GM23338 (cell line): ENCODE measurements at regions not wholly inside any gene's neighbourhood (a gene's known extent, or its start where the extent isn't known, plus 50 kb on each side); places are given as distances from the start of the nearest gene placed in this dataset.

Source experiments
- ATAC-seq: fragments of 200-7000 bp; cut with Tn5 transposase; 3 replicates; pipeline ENCODE4 v1.9.1; 2020
- DNase-seq: peaks from one replicate; pipeline ENCODE4 v3.0.0-alpha.2; 2015; ENCODE audit warnings: low spot score
- H2AFZ ChIP-seq: fragments of 200-600 bp; sonication (generic); 2 replicates; pipeline ENCODE4 v1.8.0; 2016; ENCODE audit warnings: antibody characterized with exemption, mild to moderate bottlenecking, moderate library complexity
- H3F3A ChIP-seq: fragments of 200-600 bp; sonication (generic); replicated peaks from 2 replicates; pipeline ENCODE4 v1.8.0; 2017; ENCODE audit warnings: antibody characterized with exemption, mixed run types, low read depth
- H3K27ac ChIP-seq: fragments of 200-600 bp; sonication (generic); 2 replicates; pipeline ENCODE4 v1.6.1; 2016; ENCODE audit warnings: low read depth
- H3K27me3 ChIP-seq: fragments of 200-600 bp; sonication (generic); 2 replicates; pipeline ENCODE4 v1.8.0; 2016; ENCODE audit warnings: mild to moderate bottlenecking, mixed run types, moderate library complexity; ENCODE audit not compliant: insufficient read depth
- H3K36me3 ChIP-seq: fragments of 200-600 bp; sonication (generic); 2 replicates; pipeline ENCODE4 v1.8.0; 2016; ENCODE audit warnings: mild to moderate bottlenecking; ENCODE audit not compliant: insufficient read depth
- H3K4me1 ChIP-seq: fragments of 200-600 bp; sonication (generic); 2 replicates; pipeline ENCODE4 v1.8.0; 2016; ENCODE audit warnings: mild to moderate bottlenecking, moderate library complexity; ENCODE audit not compliant: insufficient read depth
- H3K4me2 ChIP-seq: fragments of 200-600 bp; sonication (generic); 2 replicates; pipeline ENCODE4 v1.7.1; 2017; ENCODE audit warnings: mixed run types
- H3K4me3 ChIP-seq: fragments of 200-600 bp; sonication (generic); 2 replicates; pipeline ENCODE4 v1.6.1; 2016; ENCODE audit warnings: mixed run types
- H3K79me2 ChIP-seq: fragments of 200-600 bp; sonication (generic); replicated peaks from 2 replicates; pipeline ENCODE4 v1.8.0; 2017; ENCODE audit warnings: mild to moderate bottlenecking; ENCODE audit not compliant: insufficient read depth
- H3K9me2 ChIP-seq: fragments of 200-600 bp; sonication (generic); 2 replicates; pipeline ENCODE4 v1.8.0; 2017; ENCODE audit not compliant: insufficient read depth
- H4K20me1 ChIP-seq: fragments of 200-600 bp; sonication (generic); replicated peaks from 2 replicates; pipeline ENCODE4 v1.8.0; 2017; ENCODE audit warnings: mild to moderate bottlenecking; ENCODE audit not compliant: insufficient read depth
- H3K27ac Mint-ChIP-seq: 2 replicates; pipeline ENCODE4 v1.8.0; 2020; ENCODE audit warnings: inconsistent platforms, mild to moderate bottlenecking, moderate library complexity, mixed read lengths
- H3K27me3 Mint-ChIP-seq: 3 replicates; pipeline ENCODE4 v1.8.0; 2022; ENCODE audit warnings: low read depth, mild to moderate bottlenecking, moderate library complexity, mixed read lengths, inconsistent platforms; ENCODE audit not compliant: insufficient read depth, poor library complexity
- H3K36me3 Mint-ChIP-seq: 3 replicates; pipeline ENCODE4 v1.8.0; 2021; ENCODE audit warnings: low read depth, mild to moderate bottlenecking, inconsistent platforms, moderate library complexity, mixed read lengths
- H3K4me1 Mint-ChIP-seq: 3 replicates; pipeline ENCODE4 v1.8.0; 2020; ENCODE audit warnings: mild to moderate bottlenecking, inconsistent platforms, mixed read lengths
- H3K4me3 Mint-ChIP-seq: 3 replicates; pipeline ENCODE4 v1.8.0; 2021; ENCODE audit warnings: moderate library complexity, mild to moderate bottlenecking, inconsistent platforms, mixed read lengths
- H3K9me3 Mint-ChIP-seq: 3 replicates; pipeline ENCODE4 v1.8.0; 2020; ENCODE audit warnings: moderate library complexity, mild to moderate bottlenecking, inconsistent platforms, mixed read lengths
- CREB1 ChIP-seq: fragments of 250-450 bp; sonication (Bioruptor Pico); IDR thresholded peaks from 2 replicates; pipeline ENCODE4 v1.5.0; 2020; ENCODE audit warnings: low read depth, mild to moderate bottlenecking, moderate library complexity
- ETS1 ChIP-seq: IDR thresholded peaks from 2 replicates; pipeline ENCODE4 v1.6.1; 2016; ENCODE audit warnings: antibody characterized with exemption
- EZH2 ChIP-seq: fragments of 200-600 bp; sonication (generic); IDR thresholded peaks from one replicate; pipeline ENCODE4 v1.8.0; 2017; ENCODE audit warnings: antibody characterized with exemption, mild to moderate bottlenecking, low read depth; ENCODE audit not compliant: unreplicated experiment
- JUNB ChIP-seq: IDR thresholded peaks from one replicate; pipeline ENCODE4 v1.6.1; 2016; ENCODE audit warnings: antibody characterized with exemption; ENCODE audit not compliant: unreplicated experiment
- NANOG ChIP-seq: IDR thresholded peaks from 2 replicates; pipeline ENCODE4 v1.6.1; 2016; ENCODE audit warnings: antibody characterized with exemption, borderline replicate concordance
- REST ChIP-seq: IDR thresholded peaks from one replicate; pipeline ENCODE4 v1.6.1; 2018; ENCODE audit warnings: antibody characterized with exemption; ENCODE audit not compliant: unreplicated experiment
- STAT1 ChIP-seq: IDR thresholded peaks from one replicate; pipeline ENCODE4 v1.6.1; 2016; ENCODE audit warnings: antibody characterized with exemption; ENCODE audit not compliant: unreplicated experiment
- ZNF114 ChIP-seq: fragments of 250-450 bp; sonication (Bioruptor Pico); IDR thresholded peaks from 2 replicates; pipeline ENCODE4 v1.5.0; 2020; ENCODE audit warnings: mild to moderate bottlenecking, moderate library complexity
- ZNF331 ChIP-seq: fragments of 250-450 bp; sonication (Bioruptor Pico); IDR thresholded peaks from 2 replicates; pipeline ENCODE4 v1.5.0; 2020; ENCODE audit warnings: low read depth, mild to moderate bottlenecking, moderate library complexity
- ZNF462 ChIP-seq: fragments of 250-450 bp; sonication (Bioruptor Pico); IDR thresholded peaks from 2 replicates; pipeline ENCODE4 v1.5.0; 2020; ENCODE audit warnings: mild to moderate bottlenecking, moderate library complexity
- TF ChIP-seq, protein P1 (sequence below), 2 experiments: fragments of 200-600 bp in 1 of 2; sonication (generic) in 1 of 2; conservative IDR thresholded peaks; 2 replicates each; pipeline versions ENCODE4 v1.5.1 to v1.6.1; 2016 to 2017; ENCODE audit warnings: antibody characterized with exemption in 2 of 2, low read depth in 2 of 2, mild to moderate bottlenecking in 2 of 2, moderate library complexity in 1 of 2

GRCh38 chr7:53657586-53657985 lies 622.2 kb downstream of the POM121L12 start (continued):
- TF ChIP-seq ZNF462 = no peak

DNA sequence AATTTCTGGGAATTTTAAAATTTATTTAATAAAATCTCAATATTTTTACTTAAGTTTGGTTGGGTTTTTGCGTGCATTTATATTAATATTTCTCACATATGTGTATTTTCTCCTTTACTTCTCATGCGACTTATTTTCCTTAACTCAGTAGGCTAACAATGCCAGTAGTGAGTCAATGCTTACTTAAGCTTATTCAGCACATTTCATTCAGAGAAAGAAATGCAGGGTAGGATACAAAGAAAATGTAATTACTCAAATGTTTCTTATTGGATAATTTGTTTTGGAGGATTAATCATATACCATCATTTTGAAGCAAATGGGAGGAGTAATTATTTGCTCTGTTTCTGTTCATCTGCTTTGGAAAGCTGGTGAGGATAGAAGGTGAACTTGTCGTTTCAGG lies 623.5 kb downstream of the POM121L12 start:
- no peak for DNase-seq
- Histone ChIP-seq H2AFZ (no peak overlapping the region), H3K79me2 (no peaks in the 10 kb centered on the region), H3K9me2 (no peaks in the 10 kb centered on the region; the same call in 1 of the 2 replicates), H3K4me3 (no peak overlapping the region), H4K20me1 (no peaks in the 10 kb centered on the region), H3F3A (no peaks in the 10 kb centered on the region), H3K27me3 (no peaks in the 10 kb centered on the region), H3K4me1 (no peaks in the 10 kb centered on the region), H3K4me2 (no peak overlapping the region), H3K27ac (no peak overlapping the region), H3K36me3 (no peaks in the 10 kb centered on the region)
- ATAC-seq = no peak
- Mint-ChIP-seq H3K27me3 (peaks cover 2% of the 10 kb centered on the region), H3K4me3 (no peak overlapping the region), H3K4me1 (no peaks in the 10 kb centered on the region; the same call in 2 of the 3 replicates), H3K27ac (no peak overlapping the region), H3K9me3 (no peaks in the 10 kb centered on the region), H3K36me3 (no peaks in the 10 kb centered on the region)
- TF ChIP-seq ZNF331 (CRISPR knock-in tag) (no peak), JUNB (no peak), ETS1 (no peak), CREB1 (no peak), ZNF114 (no peak), REST (no peak), STAT1 (no peak), EZH2 (no peak), NANOG (no peak)
- TF ChIP-seq, protein P1, sequence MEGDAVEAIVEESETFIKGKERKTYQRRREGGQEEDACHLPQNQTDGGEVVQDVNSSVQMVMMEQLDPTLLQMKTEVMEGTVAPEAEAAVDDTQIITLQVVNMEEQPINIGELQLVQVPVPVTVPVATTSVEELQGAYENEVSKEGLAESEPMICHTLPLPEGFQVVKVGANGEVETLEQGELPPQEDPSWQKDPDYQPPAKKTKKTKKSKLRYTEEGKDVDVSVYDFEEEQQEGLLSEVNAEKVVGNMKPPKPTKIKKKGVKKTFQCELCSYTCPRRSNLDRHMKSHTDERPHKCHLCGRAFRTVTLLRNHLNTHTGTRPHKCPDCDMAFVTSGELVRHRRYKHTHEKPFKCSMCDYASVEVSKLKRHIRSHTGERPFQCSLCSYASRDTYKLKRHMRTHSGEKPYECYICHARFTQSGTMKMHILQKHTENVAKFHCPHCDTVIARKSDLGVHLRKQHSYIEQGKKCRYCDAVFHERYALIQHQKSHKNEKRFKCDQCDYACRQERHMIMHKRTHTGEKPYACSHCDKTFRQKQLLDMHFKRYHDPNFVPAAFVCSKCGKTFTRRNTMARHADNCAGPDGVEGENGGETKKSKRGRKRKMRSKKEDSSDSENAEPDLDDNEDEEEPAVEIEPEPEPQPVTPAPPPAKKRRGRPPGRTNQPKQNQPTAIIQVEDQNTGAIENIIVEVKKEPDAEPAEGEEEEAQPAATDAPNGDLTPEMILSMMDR (conservative IDR thresholded peaks at IDR 0.05; ENCODE audit: low read depth in 2 of 2) = no peak
